Smooth muscle cell (in vitro differentiated cells): ENCODE measurements at regions not wholly inside any gene's neighbourhood (a gene's known extent, or its start where the extent isn't known, plus 50 kb on each side); places are given as distances from the start of the nearest gene placed in this dataset.

Experiments used
- DNase-seq: peaks from one replicate; lab custom pipeline; 2025; ENCODE audit not compliant: unreplicated experiment; lab: John Stamatoyannopoulos, UW
- H2AFZ ChIP-seq: fragments of 200-600 bp; sonication (generic); 2 replicates; pipeline ENCODE4 v1.6.0; 2016; ENCODE audit warnings: antibody characterized with exemption, low read depth, mild to moderate bottlenecking
- H3F3A ChIP-seq: fragments of 200-600 bp; sonication (generic); 2 replicates; pipeline ENCODE4 v1.6.0; 2017; ENCODE audit warnings: antibody characterized with exemption, low read depth
- H3K27ac ChIP-seq: fragments of 200-600 bp; sonication (generic); 2 replicates; pipeline ENCODE4 v1.5.1; 2016; ENCODE audit warnings: low read depth, mild to moderate bottlenecking
- H3K27me3 ChIP-seq: fragments of 200-600 bp; sonication (generic); 2 replicates; pipeline ENCODE4 v1.6.1; 2016; ENCODE audit warnings: low read depth, mild to moderate bottlenecking
- H3K36me3 ChIP-seq: fragments of 200-600 bp; sonication (generic); 2 replicates; pipeline ENCODE4 v1.5.1; 2016; ENCODE audit warnings: low read depth
- H3K4me1 ChIP-seq: fragments of 200-600 bp; sonication (generic); 2 replicates; pipeline ENCODE4 v1.5.1; 2016; ENCODE audit warnings: low read depth
- H3K4me2 ChIP-seq: fragments of 200-600 bp; sonication (generic); 2 replicates; pipeline ENCODE4 v1.6.0; 2016; ENCODE audit warnings: mild to moderate bottlenecking
- H3K4me3 ChIP-seq: fragments of 200-600 bp; sonication (generic); 2 replicates; pipeline ENCODE4 v1.5.1; 2016; ENCODE audit warnings: mild to moderate bottlenecking
- H3K79me2 ChIP-seq: fragments of 200-600 bp; sonication (generic); 2 replicates; pipeline ENCODE4 v1.6.0; 2016; ENCODE audit warnings: low read depth, mild to moderate bottlenecking
- H3K9ac ChIP-seq: fragments of 200-600 bp; sonication (generic); 2 replicates; pipeline ENCODE4 v1.6.0; 2016; ENCODE audit warnings: low read depth
- H3K9me3 ChIP-seq: fragments of 200-600 bp; sonication (generic); replicated peaks from 2 replicates; pipeline ENCODE4 v1.5.1; 2016; ENCODE audit warnings: low read depth
- H4K20me1 ChIP-seq: fragments of 200-600 bp; sonication (generic); 2 replicates; pipeline ENCODE4 v1.6.0; 2016; ENCODE audit warnings: low read depth
- WGBS: methylation state at CpG from one replicate; pipeline ENCODE4 v1.1.7; 2016; ENCODE audit warnings: low lambda C conversion rate; 5-methylcytosine and 5-hydroxymethylcytosine counted together
- TF ChIP-seq, protein P1 (sequence below): fragments of 200-600 bp; sonication (generic); IDR thresholded peaks from 2 replicates; pipeline ENCODE4 v1.5.1; 2017; ENCODE audit warnings: borderline replicate concordance, mild to moderate bottlenecking, antibody characterized with exemption; ENCODE audit not compliant: insufficient read depth, poor library complexity, severe bottlenecking

DNA sequence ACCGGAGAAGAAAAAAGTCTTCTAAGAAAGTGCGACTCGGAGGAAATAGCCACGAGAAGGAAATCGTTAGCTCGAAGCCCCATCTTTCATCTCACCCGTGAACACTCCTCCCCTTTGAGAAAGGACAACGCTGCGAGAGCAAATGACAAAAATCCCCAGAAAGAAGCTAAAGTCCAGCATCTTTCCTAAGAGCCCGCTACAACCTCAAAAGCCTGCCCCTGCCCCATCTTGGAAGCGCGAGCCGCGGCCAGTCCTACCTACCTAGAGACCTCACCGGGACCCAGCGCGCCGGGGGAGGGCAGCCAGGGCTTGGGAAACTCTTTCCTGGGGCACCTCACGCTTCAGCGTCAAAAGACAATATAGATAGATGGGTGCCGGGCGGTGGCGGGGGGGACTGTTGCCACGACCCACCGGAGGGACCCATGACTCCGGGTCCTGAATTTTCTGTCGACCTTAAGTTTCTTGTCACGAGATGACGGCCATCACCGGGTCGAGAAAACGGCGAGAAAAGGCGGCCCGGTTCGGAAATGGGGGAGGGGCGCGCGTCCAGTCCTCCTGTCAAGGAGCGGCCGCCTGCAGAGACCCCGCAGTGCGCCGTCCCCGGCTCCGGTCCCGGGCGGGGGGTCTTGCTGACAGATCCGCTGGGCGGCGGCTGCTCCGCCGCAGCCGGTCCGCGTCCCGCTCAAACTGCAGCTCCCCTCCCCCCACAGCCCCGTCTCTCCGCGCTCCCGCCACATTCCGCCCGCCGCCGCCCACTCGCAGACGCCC is 65.9 kb downstream of the KCNRG start:
- H3K79me2 ChIP-seq, result peaks cover 52% of the 10 kb centered on the region
- H3K27me3 ChIP-seq, result no peaks in the 10 kb centered on the region
- H3K4me2 ChIP-seq, result peak overlapping the region; percentile 95
- H3K4me3 ChIP-seq, result peak overlapping the region; percentile 84
- H2AFZ ChIP-seq, result peak overlapping the region; percentile 91
- no peaks in the 10 kb centered on the region for H3K9me3 ChIP-seq
- H3K4me1 ChIP-seq, result peaks cover 15% of the 10 kb centered on the region
- no peaks in the 10 kb centered on the region for H3F3A ChIP-seq
- peak overlapping the region; percentile 74 for H3K9ac ChIP-seq
- peaks cover 4% of the 10 kb centered on the region for H4K20me1 ChIP-seq
- H3K36me3 ChIP-seq, result no peaks in the 10 kb centered on the region
- under 1% methylated on average over 56 of the region's 67 CpGs for WGBS
- H3K27ac ChIP-seq, result peak overlapping the region; percentile 46
- DNase-seq, result peak; percentile 31
- TF ChIP-seq, protein P1, sequence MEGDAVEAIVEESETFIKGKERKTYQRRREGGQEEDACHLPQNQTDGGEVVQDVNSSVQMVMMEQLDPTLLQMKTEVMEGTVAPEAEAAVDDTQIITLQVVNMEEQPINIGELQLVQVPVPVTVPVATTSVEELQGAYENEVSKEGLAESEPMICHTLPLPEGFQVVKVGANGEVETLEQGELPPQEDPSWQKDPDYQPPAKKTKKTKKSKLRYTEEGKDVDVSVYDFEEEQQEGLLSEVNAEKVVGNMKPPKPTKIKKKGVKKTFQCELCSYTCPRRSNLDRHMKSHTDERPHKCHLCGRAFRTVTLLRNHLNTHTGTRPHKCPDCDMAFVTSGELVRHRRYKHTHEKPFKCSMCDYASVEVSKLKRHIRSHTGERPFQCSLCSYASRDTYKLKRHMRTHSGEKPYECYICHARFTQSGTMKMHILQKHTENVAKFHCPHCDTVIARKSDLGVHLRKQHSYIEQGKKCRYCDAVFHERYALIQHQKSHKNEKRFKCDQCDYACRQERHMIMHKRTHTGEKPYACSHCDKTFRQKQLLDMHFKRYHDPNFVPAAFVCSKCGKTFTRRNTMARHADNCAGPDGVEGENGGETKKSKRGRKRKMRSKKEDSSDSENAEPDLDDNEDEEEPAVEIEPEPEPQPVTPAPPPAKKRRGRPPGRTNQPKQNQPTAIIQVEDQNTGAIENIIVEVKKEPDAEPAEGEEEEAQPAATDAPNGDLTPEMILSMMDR, result no peak

DNA sequence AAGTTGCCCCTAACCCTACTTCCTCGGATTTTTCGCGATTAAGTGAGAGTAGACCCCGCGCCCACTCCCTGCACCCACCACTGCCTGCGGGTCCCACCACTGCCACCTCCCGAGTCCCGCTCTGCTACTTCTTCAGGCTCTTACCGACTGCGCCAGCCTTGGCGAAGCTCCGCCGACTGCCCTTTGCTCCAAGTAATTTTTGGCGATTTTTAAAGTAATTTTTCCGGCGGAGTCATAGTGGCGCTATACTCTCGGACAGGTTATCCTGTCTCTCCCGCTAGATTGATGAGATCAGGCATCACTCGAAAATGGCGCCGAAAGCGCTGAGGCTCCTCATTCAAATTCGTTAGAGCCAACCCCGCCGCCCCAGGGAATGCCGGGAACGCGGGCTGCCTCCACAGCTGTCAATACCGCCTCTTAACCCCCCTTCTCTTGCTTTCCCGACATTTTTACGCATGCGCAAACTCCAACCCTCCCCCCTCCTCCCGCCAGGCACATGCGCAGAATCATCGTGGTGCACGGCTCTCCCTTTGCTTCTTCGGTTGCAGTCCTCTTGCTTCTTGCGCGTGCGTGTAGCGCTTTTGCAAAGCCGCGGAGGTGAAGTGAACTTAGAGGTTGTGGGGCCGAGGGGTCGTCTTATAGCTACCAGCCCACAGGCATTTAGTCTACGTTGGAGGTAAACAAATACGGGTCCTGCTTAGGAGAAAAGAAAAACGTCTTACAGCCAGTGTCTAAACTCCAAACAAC is 66.6 kb downstream of the KCNRG start:
- H3K4me1 ChIP-seq, result peaks cover 15% of the 10 kb centered on the region
- H3K9me3 ChIP-seq, result no peaks in the 10 kb centered on the region
- peaks cover under 1% of the 10 kb centered on the region for H4K20me1 ChIP-seq
- peak overlapping the region; percentile 46 for H3K27ac ChIP-seq
- no peaks in the 10 kb centered on the region for H3K36me3 ChIP-seq
- DNase-seq, result peak; percentile 96
- H3K4me3 ChIP-seq, result peak overlapping the region; percentile 84
- peak overlapping the region; percentile 95 for H3K4me2 ChIP-seq
- peak overlapping the region; percentile 91 for H2AFZ ChIP-seq
- TF ChIP-seq, protein P1, result peak; percentile 17
- peaks cover 44% of the 10 kb centered on the region for H3K79me2 ChIP-seq
- H3K27me3 ChIP-seq, result no peaks in the 10 kb centered on the region
- H3K9ac ChIP-seq, result peak overlapping the region; percentile 74
- under 1% methylated on average over 49 of the region's 49 CpGs for WGBS
- H3F3A ChIP-seq, result no peaks in the 10 kb centered on the region

DNA sequence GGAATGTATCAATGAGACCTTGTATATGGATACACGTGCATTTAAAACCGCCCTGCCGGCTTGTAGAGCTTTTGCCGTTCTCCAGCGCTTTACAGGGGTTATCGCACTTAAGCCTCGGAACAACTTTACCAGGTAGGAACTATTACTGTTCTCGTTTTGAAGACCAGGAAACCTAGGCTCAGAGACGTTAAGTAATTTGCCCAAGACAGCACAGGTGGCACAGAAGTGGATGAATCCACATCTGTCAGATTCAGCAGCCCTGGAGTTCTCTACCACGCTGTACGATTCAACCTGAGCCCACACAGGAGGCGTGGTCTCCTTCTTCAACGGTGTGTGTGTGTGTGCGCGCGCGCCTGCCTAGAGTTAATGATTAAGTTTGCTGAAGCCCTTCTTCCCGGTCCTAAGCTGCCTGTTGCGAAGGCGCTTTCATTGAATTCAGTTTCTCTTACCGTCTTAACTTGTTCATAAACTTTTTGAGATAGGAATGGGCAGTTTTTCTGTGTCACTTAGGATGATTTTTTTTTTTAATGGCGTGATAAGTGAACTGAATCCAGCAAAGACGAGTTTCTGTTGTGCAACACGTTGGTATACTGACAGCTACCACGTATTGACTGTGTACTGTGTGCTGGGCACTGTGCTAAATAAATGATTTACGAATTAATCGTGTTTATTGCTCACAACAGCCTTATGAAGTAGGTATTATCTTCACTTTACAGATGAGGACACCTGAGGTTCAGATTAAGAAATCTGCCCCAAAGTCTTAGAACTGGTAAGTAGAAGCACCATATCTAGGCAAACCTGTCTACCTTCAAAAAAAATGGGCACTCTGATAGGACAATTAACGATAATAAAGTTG is 67.4 kb downstream of the KCNRG start:
- no peaks in the 10 kb centered on the region for H3K27me3 ChIP-seq
- no peak overlapping the region for H3K9ac ChIP-seq
- no peaks in the 10 kb centered on the region for H3F3A ChIP-seq
- peaks cover 36% of the 10 kb centered on the region for H3K79me2 ChIP-seq
- peak; percentile 29 for DNase-seq
- H3K4me3 ChIP-seq, result peak overlapping the region; percentile 84
- no peaks in the 10 kb centered on the region for H4K20me1 ChIP-seq
- H3K36me3 ChIP-seq, result no peaks in the 10 kb centered on the region
- peak overlapping the region; percentile 21 for H3K27ac ChIP-seq
- peaks cover 15% of the 10 kb centered on the region for H3K4me1 ChIP-seq
- peak overlapping the region; percentile 28 for H2AFZ ChIP-seq
- H3K9me3 ChIP-seq, result no peaks in the 10 kb centered on the region
- TF ChIP-seq, protein P1, result no peak
- WGBS, result 1% methylated on average over 28 of the region's 28 CpGs
- H3K4me2 ChIP-seq, result peak overlapping the region; percentile 90
